GM19455 (cell line): ENCODE measurements at regions not wholly inside any gene's neighbourhood (a gene's known extent, or its start where the extent isn't known, plus 50 kb on each side); places are given as distances from the start of the nearest gene placed in this dataset.
A peak's percentile ranks its signal among the peaks of the same experiment; 100 is the strongest.

Experiments
- ATAC-seq: cut with Tn5 transposase; IDR thresholded peaks from one replicate; pipeline ENCODE4 v1.9.1; 2021; ENCODE audit not compliant: unreplicated experiment

- no peak for ATAC-seq
Measured at GRCh38 chr18:72194072-72194471, 350.1 kb downstream of the CBLN2 start.

- ATAC-seq = no peak
Measured at GRCh38 chr18:72187956-72188355, 356.2 kb downstream of the CBLN2 start.

- ATAC-seq = peak; percentile 64
Measured at GRCh38 chr18:72181241-72181764, 362.8 kb downstream of the CBLN2 start.

GRCh38 chr18:72180689-72181088, 363.5 kb downstream of the CBLN2 start:
- ATAC-seq = no peak

GRCh38 chr18:72174972-72175649, 369.0 kb downstream of the CBLN2 start:
- no peak for ATAC-seq

GRCh38 chr18:72171596-72171995, 372.5 kb downstream of the CBLN2 start:
- ATAC-seq = no peak

GRCh38 chr18:72161691-72162090, 382.5 kb downstream of the CBLN2 start:
- no peak for ATAC-seq

GRCh38 chr18:72160510-72161445, 383.4 kb downstream of the CBLN2 start:
- ATAC-seq = no peak

GRCh38 chr18:72155327-72155726, 388.8 kb downstream of the CBLN2 start:
- ATAC-seq = no peak

GRCh38 chr18:72154926-72155325, 389.2 kb downstream of the CBLN2 start:
- no peak for ATAC-seq

- ATAC-seq = no peak
Measured at GRCh38 chr18:72152935-72153334, 391.2 kb downstream of the CBLN2 start.

GRCh38 chr18:72147830-72148229, 396.3 kb downstream of the CBLN2 start:
- ATAC-seq = no peak

- no peak for ATAC-seq
Measured at GRCh38 chr18:72140007-72140406, 404.1 kb downstream of the CBLN2 start.

- ATAC-seq = no peak
Measured at GRCh38 chr18:72128649-72129048, 415.5 kb downstream of the CBLN2 start.

GRCh38 chr18:72122103-72122502, 422.0 kb downstream of the CBLN2 start:
- ATAC-seq = no peak

- ATAC-seq = no peak
Measured at GRCh38 chr18:72119082-72119481, 425.1 kb downstream of the CBLN2 start.

- ATAC-seq = no peak
Measured at GRCh38 chr18:72114801-72115594, 429.1 kb downstream of the CBLN2 start.

GRCh38 chr18:72107647-72108383, 436.3 kb downstream of the CBLN2 start:
- no peak for ATAC-seq

- no peak for ATAC-seq
Measured at GRCh38 chr18:72104851-72105250, 439.3 kb downstream of the CBLN2 start.

- ATAC-seq = no peak
Measured at GRCh38 chr18:72102412-72102811, 441.7 kb downstream of the CBLN2 start.
